PC-9 (cell line): ENCODE measurements at regions not wholly inside any gene's neighbourhood (a gene's known extent, or its start where the extent isn't known, plus 50 kb on each side); places are given as distances from the start of the nearest gene placed in this dataset.

Experiments used
- BruUV-seq: library from RNA; stranded (reverse); fragments of 400-500 nt; replicated peaks from 2 replicates; lab custom pipeline; 2021; lab: Mats Ljungman, UMichigan
- CTCF ChIA-PET: fragments of 300-600 bp; sonication (Branson Sonifier 250); formaldehyde crosslinking; loops from one replicate; lab custom pipeline; 2022; ENCODE audit warnings: antibody characterized with exemption; lab: Charles Lee
- POLR2A ChIA-PET: fragments of 300-600 bp; sonication (Branson Sonifier 250); formaldehyde crosslinking; loops from one replicate; lab custom pipeline; 2022; ENCODE audit warnings: antibody characterized with exemption; ENCODE audit not compliant: unreplicated experiment; lab: Charles Lee
- DNase-seq, 2 experiments: peaks; one replicate each; pipeline versions ENCODE4 v3.0.0 to v3.0.0-alpha.2; 2015 to 2022; ENCODE audit warnings: mixed read lengths in 1 of 2
- H2AFZ ChIP-seq: fragments of 200-600 bp; sonication (generic); 2 replicates; pipeline ENCODE4 v1.8.1; 2017; ENCODE audit warnings: antibody characterized with exemption
- H3F3A ChIP-seq: fragments of 200-600 bp; sonication (generic); 2 replicates; pipeline ENCODE4 v1.8.1; 2017; ENCODE audit warnings: antibody characterized with exemption, mild to moderate bottlenecking, low read depth; ENCODE audit not compliant: insufficient read depth
- H3K27ac ChIP-seq: fragments of 200-600 bp; sonication (generic); 2 replicates; pipeline ENCODE4 v1.6.1; 2016; ENCODE audit warnings: mixed run types
- H3K27me3 ChIP-seq: fragments of 200-600 bp; sonication (generic); 2 replicates; pipeline ENCODE4 v1.6.1; 2016; ENCODE audit warnings: low read depth, mixed run types; ENCODE audit not compliant: insufficient read depth
- H3K36me3 ChIP-seq: fragments of 200-600 bp; sonication (generic); 2 replicates; pipeline ENCODE4 v1.6.1; 2016; ENCODE audit warnings: low read depth, mixed run types
- H3K4me1 ChIP-seq: fragments of 200-600 bp; sonication (generic); replicated peaks from 2 replicates; pipeline ENCODE4 v1.6.1; 2016; ENCODE audit warnings: mixed run types; ENCODE audit not compliant: insufficient read depth
- H3K4me2 ChIP-seq: fragments of 200-600 bp; sonication (generic); 2 replicates; pipeline ENCODE4 v1.6.1; 2017; ENCODE audit warnings: mixed run types
- H3K4me3 ChIP-seq: fragments of 200-600 bp; sonication (generic); 2 replicates; pipeline ENCODE4 v1.6.1; 2016; ENCODE audit warnings: mixed run types
- H3K79me2 ChIP-seq: fragments of 200-600 bp; sonication (generic); 2 replicates; pipeline ENCODE4 v1.6.1; 2017; ENCODE audit warnings: low read depth, mixed run types
- H3K9me2 ChIP-seq: fragments of 200-600 bp; sonication (generic); 2 replicates; pipeline ENCODE4 v1.8.1; 2017; ENCODE audit warnings: mild to moderate bottlenecking; ENCODE audit not compliant: insufficient read depth
- H3K9me3 ChIP-seq: fragments of 200-600 bp; sonication (generic); 2 replicates; pipeline ENCODE4 v1.8.1; 2016; ENCODE audit warnings: low read depth; ENCODE audit not compliant: insufficient read depth
- H4K20me1 ChIP-seq: fragments of 200-600 bp; sonication (generic); 2 replicates; pipeline ENCODE4 v1.8.1; 2017; ENCODE audit not compliant: insufficient read depth
- CTCF ChIP-seq: fragments of 200-600 bp; sonication (generic); conservative IDR thresholded peaks from 2 replicates; pipeline ENCODE4 v1.6.1; 2017; ENCODE audit warnings: mixed run types, antibody characterized with exemption, mild to moderate bottlenecking, moderate library complexity
- EZH2 ChIP-seq: fragments of 200-600 bp; sonication (generic); IDR thresholded peaks from 2 replicates; pipeline ENCODE4 v1.8.0; 2017; ENCODE audit warnings: antibody characterized with exemption, low read depth
- intact Hi-C: fragments of 100-400 bp; cut with micrococcal nuclease; formaldehyde crosslinking; loops from one replicate; pipeline ENCODE4 v1.10.0; 2022; ENCODE audit not compliant: unreplicated experiment

GRCh38 chr12:105613269-105613668 is 282.8 kb downstream of the C12orf75 start:
- Histone ChIP-seq H3K9me2 (no peaks in the 10 kb centered on the region), H3K79me2 (no peaks in the 10 kb centered on the region), H3K9me3 (no peaks in the 10 kb centered on the region), H3F3A (peaks cover 5% of the 10 kb centered on the region; the same call in 1 of the 2 replicates), H3K4me2 (no peak overlapping the region), H3K27ac (no peak overlapping the region), H3K4me1 (no peaks in the 10 kb centered on the region), H3K27me3 (no peaks in the 10 kb centered on the region), H3K4me3 (no peak overlapping the region), H4K20me1 (no peaks in the 10 kb centered on the region), H2AFZ (no peak overlapping the region), H3K36me3 (no peaks in the 10 kb centered on the region)
- TF ChIP-seq CTCF (no peak), EZH2 (no peak)
- POLR2A ChIA-PET, result no interaction called here
- CTCF ChIA-PET, result no interaction called here
- no TSS peak for BruUV-seq
- intact Hi-C loops, result no loop called here
- no peak for DNase-seq

- Histone ChIP-seq H3K4me2 (no peak overlapping the region), H3K79me2 (no peaks in the 10 kb centered on the region), H3K9me3 (no peaks in the 10 kb centered on the region), H3F3A (peaks cover 5% of the 10 kb centered on the region; the same call in 1 of the 2 replicates), H3K4me1 (no peaks in the 10 kb centered on the region), H3K36me3 (no peaks in the 10 kb centered on the region), H3K27me3 (no peaks in the 10 kb centered on the region), H3K9me2 (no peaks in the 10 kb centered on the region), H3K4me3 (no peak overlapping the region), H4K20me1 (no peaks in the 10 kb centered on the region), H3K27ac (no peak overlapping the region), H2AFZ (no peak overlapping the region)
- BruUV-seq, result no TSS peak
- ChIA-PET CTCF (no interaction called here), POLR2A (no interaction called here)
- no peak for DNase-seq
- no peak for TF ChIP-seq CTCF
- TF ChIP-seq EZH2, result no peak
- intact Hi-C loops, result no loop called here
These were observed 283.4 kb downstream of the C12orf75 start for GRCh38 chr12:105613887-105614286.

GRCh38 chr12:105616971-105617540 is 286.6 kb downstream of the C12orf75 start:
- ChIA-PET CTCF (no interaction called here), POLR2A (no interaction called here)
- Histone ChIP-seq H3K36me3 (no peaks in the 10 kb centered on the region), H3K27me3 (no peaks in the 10 kb centered on the region), H3K9me3 (no peaks in the 10 kb centered on the region), H3K9me2 (no peaks in the 10 kb centered on the region), H3K4me2 (no peak overlapping the region), H3K79me2 (no peaks in the 10 kb centered on the region), H3K4me1 (no peaks in the 10 kb centered on the region), H3F3A (peaks cover 5% of the 10 kb centered on the region; the same call in 1 of the 2 replicates), H4K20me1 (no peaks in the 10 kb centered on the region), H3K4me3 (no peak overlapping the region), H2AFZ (no peak overlapping the region), H3K27ac (no peak overlapping the region)
- BruUV-seq, result no TSS peak
- intact Hi-C loops, result no loop called here
- DNase-seq, result no peak
- TF ChIP-seq EZH2 (no peak), CTCF (no peak)
